PC-3 (cell line): ENCODE measurements at regions not wholly inside any gene's neighbourhood (a gene's known extent, or its start where the extent isn't known, plus 50 kb on each side); places are given as distances from the start of the nearest gene placed in this dataset.

Experiments
- ATAC-seq: fragments of 200-7000 bp; cut with Tn5 transposase; 2 replicates; pipeline ENCODE4 v1.9.1; 2020; ENCODE audit warnings: mild to moderate bottlenecking, moderate library complexity
- BruUV-seq: library from RNA; stranded (reverse); fragments of 400-500 nt; replicated peaks from 2 replicates; lab custom pipeline; 2021; lab: Mats Ljungman, UMichigan
- CTCF ChIA-PET: fragments of 300-600 bp; sonication (Branson Sonifier 250); formaldehyde crosslinking; loops from one replicate; lab custom pipeline; 2022; ENCODE audit warnings: antibody characterized with exemption; lab: Charles Lee
- POLR2A ChIA-PET: fragments of 300-600 bp; sonication (Branson Sonifier 250); formaldehyde crosslinking; loops from one replicate; lab custom pipeline; 2022; ENCODE audit warnings: antibody characterized with exemption; ENCODE audit not compliant: unreplicated experiment; lab: Charles Lee
- DNase-seq: peaks from one replicate; pipeline ENCODE4 v3.0.0-alpha.2; 2015
- H2AFZ ChIP-seq: fragments of 300-600 bp; sonication (generic); 2 replicates; pipeline ENCODE4 v1.6.0; 2016; ENCODE audit warnings: antibody characterized with exemption, low read length
- H3F3A ChIP-seq: fragments of 300-600 bp; sonication (generic); one replicate; pipeline ENCODE4 v1.6.0; 2017; ENCODE audit warnings: antibody characterized with exemption, low read length, control low read depth, mild to moderate bottlenecking; ENCODE audit not compliant: unreplicated experiment
- H3K27ac ChIP-seq: fragments of 300-600 bp; sonication (generic); 2 replicates; pipeline ENCODE4 v1.5.1; 2016; ENCODE audit warnings: mild to moderate bottlenecking, low read length
- H3K27me3 ChIP-seq: fragments of 300-600 bp; sonication (generic); 2 replicates; pipeline ENCODE4 v1.6.1; 2016; ENCODE audit warnings: low read length, mixed read lengths
- H3K36me3 ChIP-seq: fragments of 300-600 bp; sonication (generic); 2 replicates; pipeline ENCODE4 v1.6.1; 2016; ENCODE audit warnings: low read depth, mixed run types, low read length, mixed read lengths
- H3K4me1 ChIP-seq: fragments of 300-600 bp; sonication (generic); 2 replicates; pipeline ENCODE4 v1.5.1; 2016; ENCODE audit warnings: low read length; ENCODE audit not compliant: insufficient read depth
- H3K4me2 ChIP-seq: fragments of 300-600 bp; sonication (generic); 2 replicates; pipeline ENCODE4 v1.6.0; 2016; ENCODE audit warnings: low read length
- H3K4me3 ChIP-seq: fragments of 300-600 bp; sonication (generic); 2 replicates; pipeline ENCODE4 v1.5.1; 2016; ENCODE audit warnings: mild to moderate bottlenecking, low read length, mixed read lengths
- H3K79me2 ChIP-seq: fragments of 300-600 bp; sonication (generic); 2 replicates; pipeline ENCODE4 v1.6.1; 2017; ENCODE audit warnings: low read length, mixed read lengths
- H3K9ac ChIP-seq: fragments of 300-600 bp; sonication (generic); 2 replicates; pipeline ENCODE4 v1.6.0; 2016; ENCODE audit warnings: mild to moderate bottlenecking, low read length
- H3K9me2 ChIP-seq: fragments of 300-600 bp; sonication (generic); replicated peaks from 2 replicates; pipeline ENCODE4 v1.6.1; 2016; ENCODE audit warnings: mixed run types, low read length, mixed read lengths
- H3K9me3 ChIP-seq: fragments of 300-600 bp; sonication (generic); 2 replicates; pipeline ENCODE4 v1.6.1; 2016; ENCODE audit warnings: low read length, mixed read lengths
- H4K20me1 ChIP-seq: fragments of 300-600 bp; sonication (generic); 2 replicates; pipeline ENCODE4 v1.6.1; 2016; ENCODE audit warnings: low read length, mixed read lengths
- EZH2 ChIP-seq: fragments of 300-600 bp; sonication (generic); IDR thresholded peaks from one replicate; pipeline ENCODE4 v1.6.1; 2017; ENCODE audit warnings: antibody characterized with exemption, mild to moderate bottlenecking, low read length; ENCODE audit not compliant: unreplicated experiment
- EZH2phosphoT487 ChIP-seq: fragments of 300-600 bp; sonication (generic); IDR thresholded peaks from 2 replicates; pipeline ENCODE4 v1.6.1; 2018; ENCODE audit warnings: mild to moderate bottlenecking, antibody characterized with exemption, low read length, borderline replicate concordance
- intact Hi-C: fragments of 100-400 bp; cut with micrococcal nuclease; formaldehyde crosslinking; loops from 2 replicates; pipeline ENCODE4 v1.9.0; 2023
- TF ChIP-seq, protein P1 (sequence below): fragments of 300-600 bp; sonication (generic); conservative IDR thresholded peaks from 2 replicates; pipeline ENCODE4 v1.5.1; 2017; ENCODE audit warnings: antibody characterized with exemption, low read depth, mild to moderate bottlenecking, low read length

- no TSS peak for BruUV-seq
- H3K9me2 ChIP-seq = no peaks in the 10 kb centered on the region
- no peaks in the 10 kb centered on the region for H3K4me1 ChIP-seq
- no peaks in the 10 kb centered on the region for H3K36me3 ChIP-seq
- H3F3A ChIP-seq = no peaks in the 10 kb centered on the region
- TF ChIP-seq EZH2 (no peak), EZH2phosphoT487 (no peak)
- TF ChIP-seq, protein P1, sequence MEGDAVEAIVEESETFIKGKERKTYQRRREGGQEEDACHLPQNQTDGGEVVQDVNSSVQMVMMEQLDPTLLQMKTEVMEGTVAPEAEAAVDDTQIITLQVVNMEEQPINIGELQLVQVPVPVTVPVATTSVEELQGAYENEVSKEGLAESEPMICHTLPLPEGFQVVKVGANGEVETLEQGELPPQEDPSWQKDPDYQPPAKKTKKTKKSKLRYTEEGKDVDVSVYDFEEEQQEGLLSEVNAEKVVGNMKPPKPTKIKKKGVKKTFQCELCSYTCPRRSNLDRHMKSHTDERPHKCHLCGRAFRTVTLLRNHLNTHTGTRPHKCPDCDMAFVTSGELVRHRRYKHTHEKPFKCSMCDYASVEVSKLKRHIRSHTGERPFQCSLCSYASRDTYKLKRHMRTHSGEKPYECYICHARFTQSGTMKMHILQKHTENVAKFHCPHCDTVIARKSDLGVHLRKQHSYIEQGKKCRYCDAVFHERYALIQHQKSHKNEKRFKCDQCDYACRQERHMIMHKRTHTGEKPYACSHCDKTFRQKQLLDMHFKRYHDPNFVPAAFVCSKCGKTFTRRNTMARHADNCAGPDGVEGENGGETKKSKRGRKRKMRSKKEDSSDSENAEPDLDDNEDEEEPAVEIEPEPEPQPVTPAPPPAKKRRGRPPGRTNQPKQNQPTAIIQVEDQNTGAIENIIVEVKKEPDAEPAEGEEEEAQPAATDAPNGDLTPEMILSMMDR = no peak
- no peak overlapping the region for H3K9ac ChIP-seq
- no peak overlapping the region for H3K4me3 ChIP-seq
- no peak overlapping the region for H3K4me2 ChIP-seq
- CTCF ChIA-PET = no interaction called here
- no peaks in the 10 kb centered on the region for H4K20me1 ChIP-seq
- no peak overlapping the region for H2AFZ ChIP-seq
- no peak overlapping the region for H3K27ac ChIP-seq
- ATAC-seq = no peak
- H3K79me2 ChIP-seq = no peaks in the 10 kb centered on the region
- POLR2A ChIA-PET = no interaction called here
- no peaks in the 10 kb centered on the region for H3K9me3 ChIP-seq
- DNase-seq = no peak
- intact Hi-C loops = no loop called here
- H3K27me3 ChIP-seq = no peaks in the 10 kb centered on the region
Observed at GRCh38 chr3:20388971-20389370, 203.0 kb upstream of the SGO1 start.

DNA sequence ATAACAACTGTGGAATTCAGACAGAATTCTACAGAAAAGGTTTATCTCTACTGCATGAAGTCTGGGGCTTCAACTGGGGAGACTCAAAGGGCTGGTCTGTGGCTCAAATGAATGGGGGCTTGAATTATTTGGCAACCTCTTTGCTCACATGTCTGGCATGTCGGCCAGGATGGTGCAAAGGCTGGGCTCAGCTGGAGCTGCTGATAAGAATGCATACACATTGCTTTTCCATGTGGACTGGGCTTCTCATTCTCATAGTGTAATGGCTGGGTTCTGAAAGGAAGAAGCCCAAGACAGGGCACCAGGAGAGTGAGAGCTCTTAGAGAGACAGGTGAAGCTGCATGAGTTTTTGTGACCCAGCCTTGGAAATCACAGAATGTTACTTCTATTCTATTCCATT lies 194.3 kb upstream of the SGO1 start:
- ATAC-seq (no peak), DNase-seq (no peak)
- Histone ChIP-seq H3K79me2 (no peaks in the 10 kb centered on the region), H3K4me1 (no peaks in the 10 kb centered on the region), H3K36me3 (no peaks in the 10 kb centered on the region), H3K4me3 (no peak overlapping the region), H3K27ac (no peak overlapping the region), H3K4me2 (no peak overlapping the region), H3K9me2 (no peaks in the 10 kb centered on the region), H2AFZ (no peak overlapping the region), H3K27me3 (no peaks in the 10 kb centered on the region; the same call in 1 of the 2 replicates), H3F3A (no peaks in the 10 kb centered on the region), H3K9me3 (no peaks in the 10 kb centered on the region), H4K20me1 (no peaks in the 10 kb centered on the region), H3K9ac (no peak overlapping the region)
- BruUV-seq = no TSS peak
- ChIA-PET CTCF (no interaction called here), POLR2A (no interaction called here)
- TF ChIP-seq, protein P1 = no peak
- intact Hi-C loops = no loop called here

DNA sequence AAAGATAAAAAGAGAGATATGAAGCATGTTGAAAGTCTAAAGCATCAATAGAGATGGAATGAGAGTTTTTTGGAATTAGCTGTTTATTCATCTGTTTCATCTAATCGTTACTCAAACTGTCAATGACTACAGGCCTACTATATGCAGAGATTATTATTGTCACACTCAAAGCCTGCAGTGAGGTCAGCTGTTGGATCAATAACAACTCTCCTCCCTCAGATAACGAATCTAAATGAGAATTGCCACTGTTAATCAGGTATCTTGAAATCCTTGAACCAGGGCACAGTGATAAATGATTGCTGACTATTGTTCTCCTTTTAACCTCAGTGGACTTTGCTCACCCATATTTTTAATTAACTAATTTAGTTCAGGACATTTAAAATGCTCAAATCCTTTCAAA lies 192.3 kb upstream of the SGO1 start:
- Histone ChIP-seq H3K9me3 (no peaks in the 10 kb centered on the region), H3K4me2 (no peak overlapping the region), H3K9ac (no peak overlapping the region), H3K27ac (no peak overlapping the region), H3F3A (no peaks in the 10 kb centered on the region), H3K27me3 (no peaks in the 10 kb centered on the region; the same call in 1 of the 2 replicates), H3K79me2 (no peaks in the 10 kb centered on the region), H4K20me1 (no peaks in the 10 kb centered on the region), H3K36me3 (no peaks in the 10 kb centered on the region), H3K4me3 (no peak overlapping the region), H2AFZ (no peak overlapping the region), H3K4me1 (no peaks in the 10 kb centered on the region), H3K9me2 (no peaks in the 10 kb centered on the region)
- BruUV-seq = no TSS peak
- TF ChIP-seq, protein P1 = no peak
- TF ChIP-seq EZH2phosphoT487 (no peak), EZH2 (no peak)
- no peak for ATAC-seq
- CTCF ChIA-PET = no interaction called here
- DNase-seq = no peak
- POLR2A ChIA-PET = no interaction called here
- intact Hi-C loops = no loop called here
